Superior temporal gyrus (tissue), 1 donor: ENCODE measurements at regions not wholly inside any gene's neighbourhood (a gene's known extent, or its start where the extent isn't known, plus 50 kb on each side); places are given as distances from the start of the nearest gene placed in this dataset.
"Not testable (repeated sequence)": the region's sequence is repeated elsewhere in the genome, so short reads cannot be mapped to it uniquely, and the experiment has no call there.

Source experiments
- DNase-seq: peaks from one replicate; pipeline ENCODE4 v3.0.0-alpha.2; 2016; ENCODE audit errors: extremely low spot score

GRCh38 chr21:27321791-27322190, 354.9 kb upstream of the ADAMTS5 start:
- DNase-seq: peak; percentile 65

- DNase-seq: peak; percentile 55
Measured at GRCh38 chr21:27320868-27321267, 354.0 kb upstream of the ADAMTS5 start.

GRCh38 chr21:27317601-27318000, 350.7 kb upstream of the ADAMTS5 start:
- DNase-seq: not testable (repeated sequence)

GRCh38 chr21:27315373-27315772, 348.5 kb upstream of the ADAMTS5 start:
- no peak for DNase-seq

- DNase-seq: no peak
Measured at GRCh38 chr21:27314131-27314530, 347.2 kb upstream of the ADAMTS5 start.

- no peak for DNase-seq
Measured at GRCh38 chr21:27306791-27307775, 340.2 kb upstream of the ADAMTS5 start.

GRCh38 chr21:27306206-27306605, 339.3 kb upstream of the ADAMTS5 start:
- DNase-seq: no peak

- DNase-seq: no peak
Measured at GRCh38 chr21:27301220-27301619, 334.3 kb upstream of the ADAMTS5 start.

GRCh38 chr21:27300770-27301169, 333.9 kb upstream of the ADAMTS5 start:
- no peak for DNase-seq

GRCh38 chr21:27298465-27298864, 331.6 kb upstream of the ADAMTS5 start:
- DNase-seq: no peak

- no peak for DNase-seq
Measured at GRCh38 chr21:27293239-27293638, 326.4 kb upstream of the ADAMTS5 start.

- DNase-seq: no peak
Measured at GRCh38 chr21:27292783-27293182, 325.9 kb upstream of the ADAMTS5 start.

GRCh38 chr21:27292229-27292628, 325.3 kb upstream of the ADAMTS5 start:
- no peak for DNase-seq

GRCh38 chr21:27291006-27291405, 324.1 kb upstream of the ADAMTS5 start:
- DNase-seq: no peak

GRCh38 chr21:27290028-27290427, 323.1 kb upstream of the ADAMTS5 start:
- DNase-seq: no peak

- DNase-seq: no peak
Measured at GRCh38 chr21:27286760-27287159, 319.9 kb upstream of the ADAMTS5 start.

GRCh38 chr21:27277110-27277509, 310.2 kb upstream of the ADAMTS5 start:
- DNase-seq: no peak

- no peak for DNase-seq
Measured at GRCh38 chr21:27275294-27275927, 308.5 kb upstream of the ADAMTS5 start.

- no peak for DNase-seq
Measured at GRCh38 chr21:27269644-27270043, 302.8 kb upstream of the ADAMTS5 start.

- no peak for DNase-seq
Measured at GRCh38 chr21:27268290-27268689, 301.4 kb upstream of the ADAMTS5 start.

- DNase-seq: no peak
Measured at GRCh38 chr21:27265949-27266348, 299.1 kb upstream of the ADAMTS5 start.

- no peak for DNase-seq
Measured at GRCh38 chr21:27265492-27265891, 298.6 kb upstream of the ADAMTS5 start.

GRCh38 chr21:27261676-27262075, 294.8 kb upstream of the ADAMTS5 start:
- no peak for DNase-seq
